Suprapubic skin (tissue), 4 donors: ENCODE measurements at regions not wholly inside any gene's neighbourhood (a gene's known extent, or its start where the extent isn't known, plus 50 kb on each side); places are given as distances from the start of the nearest gene placed in this dataset.

ENCODE experiments used
- EP300 ChIP-seq: sonication (generic); formaldehyde crosslinking; IDR thresholded peaks from one replicate; pipeline ENCODE4 v1.6.1; 2017; ENCODE audit warnings: antibody characterized with exemption
- POLR2A ChIP-seq, 2 donors: fragments of 450-650 bp; IDR thresholded peaks; one replicate each; pipeline ENCODE4 v1.6.1; 2017; ENCODE audit warnings: antibody characterized with exemption in 2 of 2, mild to moderate bottlenecking in 2 of 2, moderate library complexity in 2 of 2
- POLR2AphosphoS5 ChIP-seq, 3 donors: sonication (generic); formaldehyde crosslinking; IDR thresholded peaks; one replicate each; pipeline ENCODE4 v1.6.1; 2017; ENCODE audit warnings: antibody characterized with exemption in 3 of 3
- TF ChIP-seq, protein P1 (sequence below), 2 donors: fragments of 200-600 bp in 1 of 2; fragments of 450-650 bp in 1 of 2; sonication (generic) in 1 of 2; IDR thresholded peaks; one replicate each; pipeline ENCODE4 v1.5.1; 2016 to 2019; ENCODE audit warnings: antibody characterized with exemption in 2 of 2, mild to moderate bottlenecking in 1 of 2, moderate library complexity in 1 of 2

DNA sequence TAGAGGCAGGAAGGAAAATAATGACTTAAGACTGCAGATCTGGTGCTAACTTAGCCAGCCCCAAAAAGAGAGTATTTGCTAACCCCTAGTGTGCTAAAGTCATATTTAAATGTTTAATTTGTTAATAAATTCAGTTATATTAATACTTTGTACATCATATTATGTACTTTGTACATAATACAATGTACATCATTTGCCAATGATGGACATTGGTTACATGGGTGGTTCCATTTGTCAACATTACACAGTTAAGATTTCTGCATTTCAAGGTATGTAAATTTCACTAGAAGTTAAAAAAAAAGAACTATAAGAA lies 63.9 kb upstream of the PIM1 start:
- TF ChIP-seq POLR2A (IDR thresholded peaks at IDR 0.05) (no peak), POLR2AphosphoS5 (IDR thresholded peaks at IDR 0.05) (no peak), EP300 (no peak)
- TF ChIP-seq, protein P1, sequence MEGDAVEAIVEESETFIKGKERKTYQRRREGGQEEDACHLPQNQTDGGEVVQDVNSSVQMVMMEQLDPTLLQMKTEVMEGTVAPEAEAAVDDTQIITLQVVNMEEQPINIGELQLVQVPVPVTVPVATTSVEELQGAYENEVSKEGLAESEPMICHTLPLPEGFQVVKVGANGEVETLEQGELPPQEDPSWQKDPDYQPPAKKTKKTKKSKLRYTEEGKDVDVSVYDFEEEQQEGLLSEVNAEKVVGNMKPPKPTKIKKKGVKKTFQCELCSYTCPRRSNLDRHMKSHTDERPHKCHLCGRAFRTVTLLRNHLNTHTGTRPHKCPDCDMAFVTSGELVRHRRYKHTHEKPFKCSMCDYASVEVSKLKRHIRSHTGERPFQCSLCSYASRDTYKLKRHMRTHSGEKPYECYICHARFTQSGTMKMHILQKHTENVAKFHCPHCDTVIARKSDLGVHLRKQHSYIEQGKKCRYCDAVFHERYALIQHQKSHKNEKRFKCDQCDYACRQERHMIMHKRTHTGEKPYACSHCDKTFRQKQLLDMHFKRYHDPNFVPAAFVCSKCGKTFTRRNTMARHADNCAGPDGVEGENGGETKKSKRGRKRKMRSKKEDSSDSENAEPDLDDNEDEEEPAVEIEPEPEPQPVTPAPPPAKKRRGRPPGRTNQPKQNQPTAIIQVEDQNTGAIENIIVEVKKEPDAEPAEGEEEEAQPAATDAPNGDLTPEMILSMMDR (IDR thresholded peaks at IDR 0.05) = no peak
